ENCODE measurements at regions not wholly inside any gene's neighbourhood (a gene's known extent, or its start where the extent isn't known, plus 50 kb on each side); places are given as distances from the start of the nearest gene placed in this dataset.

GRCh38 chr10:93180482-93180931, 106.8 kb downstream of the CYP26A1 start:
- no peak for TF ChIP-seq NFRKB (IDR thresholded peaks at IDR 0.05)
- TF ChIP-seq SUZ12 (IDR thresholded peaks at IDR 0.05) = no peak
- TF ChIP-seq FOXK2 (IDR thresholded peaks at IDR 0.05) = no peak
- no peak for TF ChIP-seq SP1 (IDR thresholded peaks at IDR 0.05)
